Peyer's patch (tissue), 4 donors: ENCODE measurements at regions not wholly inside any gene's neighbourhood (a gene's known extent, or its start where the extent isn't known, plus 50 kb on each side); places are given as distances from the start of the nearest gene placed in this dataset.

Experiments
- DNase-seq, 3 donors: peaks; one replicate each; pipeline ENCODE4 v3.0.0-alpha.2; 2017 to 2019
- H3K27ac ChIP-seq, 4 donors: fragments of 200-600 bp; sonication (generic); one replicate each; pipeline ENCODE4 v1.5.1; 2016 to 2019
- H3K27me3 ChIP-seq, 2 donors: fragments of 200-600 bp; sonication (generic); one replicate each; pipeline ENCODE4 v1.5.1; 2019
- H3K36me3 ChIP-seq, 3 donors: fragments of 200-600 bp; sonication (generic); one replicate each; pipeline ENCODE4 v1.5.1; 2016 to 2019
- H3K4me1 ChIP-seq, 4 donors: fragments of 200-600 bp; sonication (generic); one replicate each; pipeline ENCODE4 v1.5.1; 2016 to 2019
- H3K4me3 ChIP-seq, 4 donors: fragments of 200-600 bp; sonication (generic); 1 replicate in 3 of 4; 2 replicates in 1 of 4; pipeline ENCODE4 v1.5.1; 2016 to 2019; ENCODE audit warnings: mild to moderate bottlenecking in 1 of 4
- H3K9me3 ChIP-seq, 4 donors: fragments of 200-600 bp; sonication (generic); one replicate each; pipeline ENCODE4 v1.5.1; 2016 to 2019; ENCODE audit warnings: mild to moderate bottlenecking in 1 of 4
- POLR2A ChIP-seq, 2 donors: fragments of 450-650 bp; IDR thresholded peaks; one replicate each; pipeline ENCODE4 v1.5.1; 2017; ENCODE audit warnings: antibody characterized with exemption in 2 of 2, mild to moderate bottlenecking in 2 of 2, moderate library complexity in 2 of 2
- TF ChIP-seq, protein P1 (sequence below), 6 experiments: fragments of 450-650 bp in 4 of 6; fragments of 200-600 bp in 2 of 6; sonication (generic) in 1 of 6; IDR thresholded peaks; one replicate each; pipeline ENCODE4 v1.5.1; 2017 to 2019; ENCODE audit warnings: antibody characterized with exemption in 6 of 6, mild to moderate bottlenecking in 3 of 6, moderate library complexity in 1 of 6

DNA sequence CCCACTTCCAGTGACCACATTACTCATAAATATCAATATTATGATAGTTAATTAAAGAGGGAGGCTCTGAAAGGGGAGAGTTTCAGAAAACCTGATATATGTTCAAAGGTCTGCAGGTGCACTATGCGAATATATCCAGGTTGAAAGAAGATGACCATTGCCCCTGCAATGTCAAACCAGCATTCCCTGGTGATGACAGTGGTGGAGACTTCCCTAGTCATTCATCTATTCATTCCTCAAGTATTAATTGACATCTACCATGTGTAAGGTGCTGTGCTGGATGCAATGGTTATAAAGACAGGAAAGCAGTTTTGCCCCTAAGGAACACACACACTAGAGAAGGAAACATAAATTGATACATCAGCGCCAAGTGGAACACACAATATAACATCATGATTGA is 588.3 kb upstream of the KCNMB2 start:
- Histone ChIP-seq H3K4me3 (no peak overlapping the region), H3K9me3 (no peaks in the 10 kb centered on the region), H3K27ac (no peak overlapping the region), H3K36me3 (no peaks in the 10 kb centered on the region), H3K27me3 (no peaks in the 10 kb centered on the region), H3K4me1 (no peaks in the 10 kb centered on the region)
- no peak for DNase-seq
- no peak for TF ChIP-seq POLR2A (IDR thresholded peaks at IDR 0.05)

DNA sequence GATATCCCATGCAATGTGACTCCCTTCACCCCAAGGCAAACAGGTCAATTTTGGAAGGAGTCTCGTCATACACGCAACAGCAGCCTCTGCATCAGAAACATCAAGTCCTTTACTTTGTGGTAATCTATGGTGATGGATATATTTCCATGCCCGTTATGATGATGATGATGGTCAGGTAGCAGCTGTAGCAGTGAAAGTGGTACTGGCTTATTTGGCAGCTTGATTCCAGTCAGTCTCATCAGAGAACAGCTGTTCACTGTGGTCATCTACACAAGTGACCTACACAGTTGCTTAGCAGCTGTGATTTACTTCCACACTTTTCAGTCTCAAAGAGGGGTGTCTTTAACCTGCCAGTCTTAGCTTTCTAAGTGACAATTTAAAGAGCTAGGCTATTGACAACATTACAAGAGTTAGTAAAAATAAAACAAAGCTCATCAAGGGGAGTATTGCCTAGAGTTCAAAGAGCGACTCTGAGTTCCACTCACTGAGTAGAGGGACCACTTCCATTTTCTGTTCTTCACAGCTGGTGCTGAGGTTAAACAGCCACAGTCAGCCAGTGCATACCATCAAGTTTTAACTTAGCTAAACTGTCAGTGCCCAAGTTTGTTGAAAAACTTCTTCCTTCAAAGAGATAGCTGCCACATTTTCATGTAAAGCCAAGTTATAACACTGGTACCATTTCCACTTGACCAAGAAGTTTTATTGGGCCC is 587.4 kb upstream of the KCNMB2 start:
- no peak for DNase-seq
- Histone ChIP-seq H3K4me3 (no peak overlapping the region), H3K36me3 (no peaks in the 10 kb centered on the region), H3K27ac (no peak overlapping the region), H3K4me1 (no peaks in the 10 kb centered on the region), H3K9me3 (no peaks in the 10 kb centered on the region), H3K27me3 (no peaks in the 10 kb centered on the region)
- no peak for TF ChIP-seq POLR2A (IDR thresholded peaks at IDR 0.05)
- TF ChIP-seq, protein P1, sequence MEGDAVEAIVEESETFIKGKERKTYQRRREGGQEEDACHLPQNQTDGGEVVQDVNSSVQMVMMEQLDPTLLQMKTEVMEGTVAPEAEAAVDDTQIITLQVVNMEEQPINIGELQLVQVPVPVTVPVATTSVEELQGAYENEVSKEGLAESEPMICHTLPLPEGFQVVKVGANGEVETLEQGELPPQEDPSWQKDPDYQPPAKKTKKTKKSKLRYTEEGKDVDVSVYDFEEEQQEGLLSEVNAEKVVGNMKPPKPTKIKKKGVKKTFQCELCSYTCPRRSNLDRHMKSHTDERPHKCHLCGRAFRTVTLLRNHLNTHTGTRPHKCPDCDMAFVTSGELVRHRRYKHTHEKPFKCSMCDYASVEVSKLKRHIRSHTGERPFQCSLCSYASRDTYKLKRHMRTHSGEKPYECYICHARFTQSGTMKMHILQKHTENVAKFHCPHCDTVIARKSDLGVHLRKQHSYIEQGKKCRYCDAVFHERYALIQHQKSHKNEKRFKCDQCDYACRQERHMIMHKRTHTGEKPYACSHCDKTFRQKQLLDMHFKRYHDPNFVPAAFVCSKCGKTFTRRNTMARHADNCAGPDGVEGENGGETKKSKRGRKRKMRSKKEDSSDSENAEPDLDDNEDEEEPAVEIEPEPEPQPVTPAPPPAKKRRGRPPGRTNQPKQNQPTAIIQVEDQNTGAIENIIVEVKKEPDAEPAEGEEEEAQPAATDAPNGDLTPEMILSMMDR (IDR thresholded peaks at IDR 0.05): no peak

DNA sequence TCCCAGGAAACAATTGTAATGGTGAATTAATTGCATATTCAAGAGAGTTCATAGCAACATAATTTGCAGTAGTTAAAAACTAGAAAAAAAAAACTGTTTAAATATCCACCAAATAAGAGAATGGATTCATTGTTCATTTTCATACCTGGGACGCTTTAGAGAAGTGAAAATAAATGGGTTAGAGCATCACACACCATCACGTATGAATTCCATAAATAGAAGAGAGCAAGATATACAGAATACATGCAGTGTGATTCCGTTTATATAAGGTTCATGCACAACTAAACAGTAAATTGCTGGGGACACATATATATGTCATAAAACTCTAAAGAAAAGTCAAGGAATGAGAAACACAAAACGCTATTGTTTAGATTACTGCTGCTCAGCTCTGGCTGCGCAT is 577.0 kb upstream of the KCNMB2 start:
- DNase-seq: no peak
- TF ChIP-seq, protein P1 (IDR thresholded peaks at IDR 0.05): no peak
- no peak for TF ChIP-seq POLR2A (IDR thresholded peaks at IDR 0.05)
- Histone ChIP-seq H3K27me3 (no peaks in the 10 kb centered on the region), H3K9me3 (no peaks in the 10 kb centered on the region), H3K4me1 (no peaks in the 10 kb centered on the region), H3K36me3 (no peaks in the 10 kb centered on the region), H3K4me3 (no peak overlapping the region), H3K27ac (no peak overlapping the region)

DNA sequence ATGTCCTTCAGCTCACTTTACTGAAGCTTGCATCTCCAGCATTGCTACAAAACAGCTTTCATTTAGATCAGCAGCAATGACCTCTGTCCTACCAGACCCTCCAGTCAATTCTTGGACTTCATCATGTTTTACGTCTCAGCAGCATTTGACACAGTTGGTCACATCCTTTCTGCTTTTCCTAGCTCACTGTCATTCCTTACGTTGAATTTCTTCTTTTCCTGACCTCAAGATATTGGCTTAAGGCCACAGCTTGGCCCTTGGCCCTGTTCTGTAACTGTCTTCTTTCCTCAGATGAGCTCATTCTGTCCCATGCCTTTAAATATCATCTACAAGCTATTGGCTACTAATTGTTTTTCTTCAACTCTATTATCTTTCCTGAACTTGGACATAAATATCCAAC is 576.2 kb upstream of the KCNMB2 start:
- H3K4me1 ChIP-seq: no peaks in the 10 kb centered on the region
- H3K36me3 ChIP-seq: no peaks in the 10 kb centered on the region
- no peak overlapping the region for H3K27ac ChIP-seq
- DNase-seq: no peak
- TF ChIP-seq, protein P1 (IDR thresholded peaks at IDR 0.05): no peak
- no peak for TF ChIP-seq POLR2A (IDR thresholded peaks at IDR 0.05)
- H3K9me3 ChIP-seq: no peaks in the 10 kb centered on the region
- H3K27me3 ChIP-seq: no peaks in the 10 kb centered on the region
- H3K4me3 ChIP-seq: no peak overlapping the region

DNA sequence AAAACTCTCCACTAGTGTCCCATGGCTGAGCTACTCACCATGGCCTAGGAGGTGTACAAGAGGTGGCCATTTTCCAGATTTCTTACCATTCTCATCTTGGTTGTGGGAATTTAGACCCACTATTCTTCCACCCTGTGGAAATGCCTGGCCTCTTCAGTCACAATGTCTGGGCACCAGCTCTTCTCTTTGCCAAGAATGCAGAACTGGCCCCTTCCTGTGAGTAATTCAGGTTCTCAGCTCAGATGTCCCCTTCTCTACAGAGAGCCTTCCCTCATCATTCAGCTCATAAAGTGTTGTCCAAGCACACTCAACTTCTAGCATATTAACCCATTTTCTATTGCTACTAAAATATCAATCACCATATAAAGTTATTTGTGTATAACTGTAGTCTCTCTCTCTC is 575.5 kb upstream of the KCNMB2 start:
- no peak for DNase-seq
- Histone ChIP-seq H3K4me1 (no peaks in the 10 kb centered on the region), H3K4me3 (no peak overlapping the region), H3K27me3 (no peaks in the 10 kb centered on the region), H3K27ac (no peak overlapping the region), H3K36me3 (no peaks in the 10 kb centered on the region), H3K9me3 (no peaks in the 10 kb centered on the region)
- no peak for TF ChIP-seq POLR2A (IDR thresholded peaks at IDR 0.05)
- TF ChIP-seq, protein P1 (IDR thresholded peaks at IDR 0.05): no peak

DNA sequence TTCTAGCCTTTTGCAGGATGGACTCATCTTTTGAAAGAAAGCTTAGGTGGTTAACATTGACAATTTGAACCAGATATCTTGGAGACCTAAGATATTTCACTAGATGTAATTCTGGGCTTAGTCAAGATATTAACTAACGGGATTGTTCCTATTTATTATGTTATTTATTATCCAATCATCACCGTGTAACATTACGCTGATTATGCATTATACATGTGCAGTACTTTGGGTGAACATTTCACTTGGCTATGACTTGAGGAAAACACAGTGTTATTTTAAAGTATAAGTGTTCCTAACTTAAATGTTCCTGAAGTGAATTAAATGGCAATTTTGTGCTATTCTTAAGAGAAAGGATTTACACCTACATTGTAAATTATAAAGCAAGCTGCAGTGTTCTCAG is 574.5 kb upstream of the KCNMB2 start:
- Histone ChIP-seq H3K9me3 (no peaks in the 10 kb centered on the region), H3K36me3 (no peaks in the 10 kb centered on the region), H3K4me3 (no peak overlapping the region), H3K4me1 (no peaks in the 10 kb centered on the region), H3K27me3 (no peaks in the 10 kb centered on the region), H3K27ac (no peak overlapping the region)
- DNase-seq: no peak
- TF ChIP-seq, protein P1 (IDR thresholded peaks at IDR 0.05): no peak
- no peak for TF ChIP-seq POLR2A (IDR thresholded peaks at IDR 0.05)
